Common myeloid progenitor, CD34-positive (primary cell): ENCODE measurements at regions not wholly inside any gene's neighbourhood (a gene's known extent, or its start where the extent isn't known, plus 50 kb on each side); places are given as distances from the start of the nearest gene placed in this dataset.

Experiments
- CTCF ChIA-PET: fragments of 350-600 bp; sonication (Branson Sonifier 250); formaldehyde crosslinking; loops from one replicate; lab custom pipeline; 2021; ENCODE audit warnings: antibody characterized with exemption; lab: Charles Lee
- POLR2A ChIA-PET: fragments of 350-600 bp; sonication (Branson Sonifier 250); formaldehyde crosslinking; loops from one replicate; lab custom pipeline; 2021; ENCODE audit warnings: antibody characterized with exemption; lab: Charles Lee
- DNase-seq, 3 donors: peaks; one replicate each; pipeline versions ENCODE4 v3.0.0 to v3.0.0-alpha.2; 2013
- H3K27ac ChIP-seq, 2 experiments: 1 replicate in 1 of 2; 2 replicates in 1 of 2; pipeline ENCODE4 v1.7.0; 2013; ENCODE audit warnings: inconsistent platforms in 2 of 2, low read length in 2 of 2, mild to moderate bottlenecking in 2 of 2, low read depth in 1 of 2, moderate library complexity in 1 of 2; ENCODE audit not compliant: severe bottlenecking in 2 of 2, insufficient read depth in 1 of 2, poor library complexity in 1 of 2
- H3K27me3 ChIP-seq, 5 experiments: replicated peaks in 2 of 5; 1 replicate in 3 of 5; 2 replicates in 2 of 5; pipeline versions ENCODE4 v1.6.1 to v1.7.0; 2013; ENCODE audit warnings: low read length in 4 of 5, mild to moderate bottlenecking in 2 of 5, moderate library complexity in 2 of 5, inconsistent platforms in 1 of 5; ENCODE audit not compliant: insufficient read depth in 5 of 5, control insufficient read depth in 4 of 5
- H3K36me3 ChIP-seq, 4 experiments: 1 replicate in 2 of 4; 2 replicates in 2 of 4; pipeline versions ENCODE4 v1.6.1 to v1.7.0; 2013; ENCODE audit warnings: low read length in 3 of 4, control low read depth in 1 of 4, mild to moderate bottlenecking in 1 of 4; ENCODE audit not compliant: control insufficient read depth in 4 of 4, insufficient read depth in 4 of 4
- H3K4me1 ChIP-seq, 4 experiments: 1 replicate in 3 of 4; 2 replicates in 1 of 4; pipeline versions ENCODE4 v1.6.1 to v1.7.1; 2013; ENCODE audit warnings: low read length in 3 of 4, mild to moderate bottlenecking in 3 of 4, control low read depth in 1 of 4, inconsistent platforms in 1 of 4, moderate library complexity in 1 of 4; ENCODE audit not compliant: control insufficient read depth in 4 of 4, insufficient read depth in 4 of 4; ENCODE audit errors: control extremely low read depth in 1 of 4
- H3K4me3 ChIP-seq, 7 experiments: 1 replicate in 4 of 7; 2 replicates in 3 of 7; pipeline versions ENCODE4 v1.5.1 to v1.7.0; 2013; ENCODE audit warnings: mild to moderate bottlenecking in 7 of 7, low read length in 6 of 7, moderate library complexity in 6 of 7, inconsistent platforms in 2 of 7, low read depth in 2 of 7, control low read depth in 1 of 7; ENCODE audit not compliant: insufficient read depth in 4 of 7, control insufficient read depth in 1 of 7; ENCODE audit errors: extremely low read depth in 1 of 7
- H3K9me3 ChIP-seq, 5 experiments: 1 replicate in 4 of 5; 2 replicates in 1 of 5; pipeline versions ENCODE4 v1.6.1 to v1.7.1; 2013; ENCODE audit warnings: low read length in 4 of 5, mild to moderate bottlenecking in 2 of 5, inconsistent platforms in 1 of 5, low read depth in 1 of 5, moderate library complexity in 1 of 5; ENCODE audit not compliant: control insufficient read depth in 4 of 5, insufficient read depth in 2 of 5; ENCODE audit errors: control extremely low read depth in 1 of 5
- WGBS: methylation state at CpG from one replicate; pipeline ENCODE4 v1.1.5; 2013; ENCODE audit not compliant: insufficient coverage; 5-methylcytosine and 5-hydroxymethylcytosine counted together

DNA sequence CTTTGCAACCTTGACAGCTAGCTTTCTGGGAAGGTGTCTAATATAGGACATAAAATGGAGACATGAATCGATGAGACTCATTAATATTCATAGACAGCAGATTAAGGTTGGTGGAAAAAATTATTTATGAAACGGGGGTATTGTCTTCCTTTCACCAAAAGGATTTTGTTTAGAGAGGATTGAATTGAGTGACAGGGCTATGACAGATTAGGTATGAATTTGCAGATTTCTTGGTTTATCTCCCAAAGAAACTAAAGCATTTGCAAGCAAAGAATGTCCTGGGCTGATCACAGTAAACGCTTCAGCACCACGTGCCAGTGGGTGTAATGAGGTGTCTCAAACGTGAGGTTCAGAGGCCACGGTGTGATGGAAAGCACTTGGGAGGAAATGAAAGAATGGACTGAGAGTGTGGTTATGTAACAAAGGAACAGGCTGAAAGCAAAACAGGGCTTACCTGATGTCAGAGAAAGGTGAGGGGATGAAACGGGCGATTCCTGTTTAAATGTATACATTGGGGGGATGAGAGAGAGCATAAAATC is 329.2 kb upstream of the NPVF start:
- Histone ChIP-seq H3K27me3 (peaks cover 0 to 4% (median 0%) of the 10 kb centered on the region in 5 experiments), H3K4me3 (no peak overlapping the region), H3K36me3 (no peaks in the 10 kb centered on the region), H3K27ac (no peak overlapping the region), H3K4me1 (no peaks in the 10 kb centered on the region), H3K9me3 (peaks cover 0 to 4% (median 2%) of the 10 kb centered on the region in 5 experiments)
- ChIA-PET CTCF (interaction anchor here (1.5 kb wide), 1 partner anchor 8 kb away, joined by 7 read pairs; no protein-coding TSS in a partner anchor), POLR2A (interaction anchor here (0.6 kb wide), 1 partner anchor 12 kb away, joined by 3 read pairs; no protein-coding TSS in a partner anchor)
- 59% methylated on average over 6 of the region's 8 CpGs for WGBS
- no peak for DNase-seq

- no peak overlapping the region for H3K27ac ChIP-seq
- H3K4me1 ChIP-seq: no peaks in the 10 kb centered on the region
- WGBS: 80% methylated on average over 4 of the region's 4 CpGs
- peaks cover 0 to 4% (median 2%) of the 10 kb centered on the region in 5 experiments for H3K9me3 ChIP-seq
- ChIA-PET CTCF (no interaction called here), POLR2A (no interaction called here)
- no peak for DNase-seq
- no peak overlapping the region for H3K4me3 ChIP-seq
- H3K27me3 ChIP-seq: peaks cover 0 to 4% (median 0%) of the 10 kb centered on the region in 5 experiments
- no peaks in the 10 kb centered on the region for H3K36me3 ChIP-seq
These were observed 329.6 kb upstream of the NPVF start for GRCh38 chr7:25557930-25558329.

- no peak overlapping the region for H3K27ac ChIP-seq
- no peak for DNase-seq
- H3K9me3 ChIP-seq: peaks cover 0 to 4% (median 2%) of the 10 kb centered on the region in 5 experiments
- ChIA-PET CTCF (no interaction called here), POLR2A (no interaction called here)
- peaks cover 0 to 4% (median 0%) of the 10 kb centered on the region in 5 experiments for H3K27me3 ChIP-seq
- no peaks in the 10 kb centered on the region for H3K36me3 ChIP-seq
- no peak overlapping the region for H3K4me3 ChIP-seq
- no peaks in the 10 kb centered on the region for H3K4me1 ChIP-seq
- WGBS: 94% methylated on average over 2 of the region's 3 CpGs
These were observed 330.3 kb upstream of the NPVF start for GRCh38 chr7:25558605-25559004.

GRCh38 chr7:25559581-25560367 is 331.5 kb upstream of the NPVF start:
- Histone ChIP-seq H3K27ac (no peak overlapping the region), H3K4me3 (no peak overlapping the region), H3K4me1 (no peaks in the 10 kb centered on the region), H3K27me3 (peaks cover 0 to 4% (median 0%) of the 10 kb centered on the region in 5 experiments), H3K9me3 (peaks cover 0 to 4% (median 2%) of the 10 kb centered on the region in 5 experiments), H3K36me3 (no peaks in the 10 kb centered on the region)
- WGBS: 97% methylated on average over 15 of the region's 16 CpGs
- no peak for DNase-seq
- ChIA-PET POLR2A (no interaction called here), CTCF (interaction anchor here (1.0 to 11.0 kb wide), 3 partner anchors 12 to 300 kb away, joined by 3 to 186 read pairs (median 4); no protein-coding TSS in a partner anchor)

GRCh38 chr7:25562673-25563182 is 334.4 kb upstream of the NPVF start:
- CTCF ChIA-PET: interaction anchor here (1.2 to 11.0 kb wide), 3 partner anchors 16 to 304 kb away, joined by 3 to 186 read pairs (median 3); no protein-coding TSS in a partner anchor
- POLR2A ChIA-PET: no interaction called here
- Histone ChIP-seq H3K27me3 (peaks cover 0 to 6% (median 0%) of the 10 kb centered on the region in 5 experiments), H3K27ac (no peak overlapping the region), H3K9me3 (peaks cover 0 to 4% (median 2%) of the 10 kb centered on the region in 5 experiments), H3K36me3 (no peaks in the 10 kb centered on the region), H3K4me1 (no peaks in the 10 kb centered on the region), H3K4me3 (no peak overlapping the region)
- no peak for DNase-seq
- WGBS: 97% methylated on average over 3 of the region's 6 CpGs

DNA sequence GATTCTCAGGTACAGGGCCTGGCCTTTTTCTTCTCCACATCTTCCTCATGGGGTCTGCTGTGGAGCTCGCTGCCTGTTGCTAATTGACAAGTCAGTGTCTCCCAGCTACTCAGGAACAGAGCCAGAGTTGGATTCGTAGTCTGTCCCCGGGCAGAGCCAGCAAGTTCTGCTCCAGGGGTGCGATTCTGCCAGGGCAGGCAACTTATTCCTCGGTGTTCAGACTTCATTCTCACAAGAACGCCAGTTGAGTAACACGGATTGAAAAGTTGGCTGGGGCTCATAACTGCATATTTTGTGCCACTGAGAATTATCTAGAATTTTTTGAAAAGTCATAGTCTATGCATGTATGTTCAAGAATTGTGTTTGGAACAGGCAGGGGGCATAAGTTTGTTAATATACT is 336.7 kb upstream of the NPVF start:
- no peak for DNase-seq
- no peaks in the 10 kb centered on the region for H3K36me3 ChIP-seq
- no peaks in the 10 kb centered on the region for H3K9me3 ChIP-seq
- no peak overlapping the region for H3K27ac ChIP-seq
- ChIA-PET POLR2A (no interaction called here), CTCF (interaction anchor here (0.6 to 11.0 kb wide), 16 partner anchors 9 to 307 kb away, joined by 3 to 186 read pairs (median 4); no protein-coding TSS in a partner anchor)
- H3K27me3 ChIP-seq: peaks cover 0 to 6% (median 0%) of the 10 kb centered on the region in 5 experiments
- 97% methylated on average over 7 of the region's 7 CpGs for WGBS
- peaks cover 0 to 1% (median 0%) of the 10 kb centered on the region in 4 experiments for H3K4me1 ChIP-seq
- H3K4me3 ChIP-seq: no peak overlapping the region
